ENCODE measurements at regions not wholly inside any gene's neighbourhood (a gene's known extent, or its start where the extent isn't known, plus 50 kb on each side); places are given as distances from the start of the nearest gene placed in this dataset.
A peak's percentile ranks its signal among the peaks of the same experiment; 100 is the strongest.

DNA sequence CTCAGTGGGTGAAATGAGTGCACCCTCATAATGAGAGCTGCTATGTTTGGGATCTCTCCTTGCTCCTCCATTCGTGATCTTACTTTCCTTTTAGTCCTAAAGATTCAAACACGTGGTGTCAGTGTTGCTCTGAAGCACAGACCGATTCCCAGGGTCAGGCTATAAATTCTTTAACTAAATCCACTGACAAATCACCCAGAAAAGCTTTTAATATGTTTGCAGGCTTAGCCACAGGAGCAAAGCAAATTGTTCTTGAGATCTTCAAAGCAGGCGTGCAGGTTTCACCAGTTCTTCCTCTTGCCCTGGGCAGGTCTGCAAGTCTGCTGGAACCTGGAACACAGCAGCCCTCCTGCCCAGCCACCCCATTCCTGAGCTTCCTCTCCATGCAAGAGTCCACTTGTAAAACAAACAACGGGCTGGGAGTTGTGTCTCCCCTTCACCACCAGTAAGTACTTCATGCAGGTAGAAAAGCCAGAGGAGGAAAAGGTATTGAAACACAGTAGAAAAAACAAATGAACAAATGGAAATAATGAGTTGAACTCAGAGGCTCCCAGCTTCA is 70.1 kb upstream of the ENPP6 start:
- no peaks in the 10 kb centered on the region for H3K79me2 ChIP-seq (ENCODE audit: control insufficient read depth, insufficient read depth, low read length)
- H3K9me3 Mint-ChIP-seq (ENCODE audit: insufficient read depth): no peaks in the 10 kb centered on the region
- 28% methylated on average over 4 of the region's 5 CpGs for WGBS (ENCODE audit: insufficient coverage)
- H3K4me3 ChIP-seq (ENCODE audit: control extremely low read depth in 1 of 5, extremely low read depth in 1 of 5, insufficient read depth in 1 of 5, low read depth in 2 of 5, low read length in 4 of 5): peak overlapping the region in 1 of 5 experiments; percentile 22
- no peaks in the 10 kb centered on the region for H3K27me3 Mint-ChIP-seq
- peak overlapping the region; percentile 41 for H2AFZ ChIP-seq (ENCODE audit: insufficient read depth, low read depth, low read length, poor library complexity, severe bottlenecking)
- DNase-seq (peak; percentile 30), ATAC-seq (ENCODE audit: low read depth) (no peak)
- H3K4me1 ChIP-seq (ENCODE audit: control insufficient read depth in 2 of 2, insufficient read depth in 2 of 2, low read length in 2 of 2): peaks cover 35 to 36% of the 10 kb centered on the region in 2 donors
- no peaks in the 10 kb centered on the region for H3K27me3 ChIP-seq (replicated peaks in 1 of 4; ENCODE audit: control extremely low read depth in 1 of 4, control insufficient read depth in 3 of 4, insufficient read depth in 4 of 4, low read length in 3 of 4)
- peak overlapping the region; percentile 53 for H3K4me2 ChIP-seq (replicated peaks; ENCODE audit: low read depth, low read length, poor library complexity, severe bottlenecking)
- intact Hi-C loops (cut with micrococcal nuclease): loop anchor here (5.0 kb wide), 1 partner anchor 130 kb away; no protein-coding TSS in a partner anchor
- no peaks in the 10 kb centered on the region for H3K36me3 ChIP-seq (replicated peaks in 1 of 2; ENCODE audit: control extremely low read depth in 1 of 2, control insufficient read depth in 1 of 2, extremely low read depth in 1 of 2, insufficient read depth in 2 of 2, low read length in 1 of 2)
- peak overlapping the region; percentile 66 for H3K4me3 Mint-ChIP-seq
- peaks cover 46% of the 10 kb centered on the region for H3K4me1 Mint-ChIP-seq
- TF ChIP-seq, protein P1, sequence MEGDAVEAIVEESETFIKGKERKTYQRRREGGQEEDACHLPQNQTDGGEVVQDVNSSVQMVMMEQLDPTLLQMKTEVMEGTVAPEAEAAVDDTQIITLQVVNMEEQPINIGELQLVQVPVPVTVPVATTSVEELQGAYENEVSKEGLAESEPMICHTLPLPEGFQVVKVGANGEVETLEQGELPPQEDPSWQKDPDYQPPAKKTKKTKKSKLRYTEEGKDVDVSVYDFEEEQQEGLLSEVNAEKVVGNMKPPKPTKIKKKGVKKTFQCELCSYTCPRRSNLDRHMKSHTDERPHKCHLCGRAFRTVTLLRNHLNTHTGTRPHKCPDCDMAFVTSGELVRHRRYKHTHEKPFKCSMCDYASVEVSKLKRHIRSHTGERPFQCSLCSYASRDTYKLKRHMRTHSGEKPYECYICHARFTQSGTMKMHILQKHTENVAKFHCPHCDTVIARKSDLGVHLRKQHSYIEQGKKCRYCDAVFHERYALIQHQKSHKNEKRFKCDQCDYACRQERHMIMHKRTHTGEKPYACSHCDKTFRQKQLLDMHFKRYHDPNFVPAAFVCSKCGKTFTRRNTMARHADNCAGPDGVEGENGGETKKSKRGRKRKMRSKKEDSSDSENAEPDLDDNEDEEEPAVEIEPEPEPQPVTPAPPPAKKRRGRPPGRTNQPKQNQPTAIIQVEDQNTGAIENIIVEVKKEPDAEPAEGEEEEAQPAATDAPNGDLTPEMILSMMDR (IDR thresholded peaks at IDR 0.05): no peak
- TF ChIP-seq EZH2 (IDR thresholded peaks at IDR 0.05; ENCODE audit: borderline replicate concordance, insufficient read depth, low read depth, low read length, poor library complexity, severe bottlenecking): no peak
- ChIA-PET POLR2A (interaction anchor here (0.7 kb wide), 1 partner anchor 108 kb away, joined by 3 read pairs; no protein-coding TSS in a partner anchor), CTCF (interaction anchor here (0.7 to 2.3 kb wide), 15 partner anchors 10 to 252 kb away, joined by 3 to 7 read pairs (median 4); no protein-coding TSS in a partner anchor)
- H3K9me3 ChIP-seq (ENCODE audit: control extremely low read depth in 1 of 3, control insufficient read depth in 2 of 3, insufficient read depth in 1 of 3, low read length in 2 of 3): no peaks in the 10 kb centered on the region
- peak overlapping the region; percentile 71 for H3K27ac Mint-ChIP-seq
- H3K27ac ChIP-seq (ENCODE audit: low read length in 2 of 2): peak overlapping the region in 1 of 2 donors; percentile 20
- peak overlapping the region; percentile 33 for H3K9ac ChIP-seq (ENCODE audit: low read length)
- no peaks in the 10 kb centered on the region for H4K20me1 ChIP-seq (ENCODE audit: control insufficient read depth, insufficient read depth, low read length, poor library complexity, severe bottlenecking)

DNA sequence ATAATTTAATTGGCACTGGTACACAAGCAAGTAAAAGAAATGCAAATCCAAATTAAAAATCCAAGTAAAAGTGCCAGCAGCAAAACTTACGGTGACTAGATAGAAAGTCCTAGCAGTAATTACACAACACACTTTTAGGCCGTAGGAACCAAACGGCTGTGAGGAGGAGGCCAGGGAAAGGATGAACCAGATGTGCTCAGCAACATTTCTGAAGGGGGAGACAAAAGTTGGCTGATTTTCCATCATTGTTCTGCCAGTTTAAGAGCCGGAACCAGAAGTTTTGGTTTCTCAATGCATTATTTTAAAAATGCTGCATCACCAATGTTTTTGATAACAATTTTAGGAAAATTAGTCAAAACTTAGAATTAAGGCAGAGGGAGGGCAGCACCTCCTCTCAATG is 68.7 kb upstream of the ENPP6 start:
- intact Hi-C loops (cut with micrococcal nuclease): loop anchor here (5.0 kb wide), 1 partner anchor 131 kb away; no protein-coding TSS in a partner anchor
- Histone ChIP-seq H3K4me3 (ENCODE audit: control extremely low read depth in 1 of 5, extremely low read depth in 1 of 5, insufficient read depth in 1 of 5, low read depth in 2 of 5, low read length in 4 of 5) (no peak overlapping the region), H3K4me1 (ENCODE audit: control insufficient read depth in 2 of 2, insufficient read depth in 2 of 2, low read length in 2 of 2) (peaks cover 49 to 50% of the 10 kb centered on the region in 2 donors), H3K9ac (ENCODE audit: low read length) (no peak overlapping the region), H4K20me1 (ENCODE audit: control insufficient read depth, insufficient read depth, low read length, poor library complexity, severe bottlenecking) (no peaks in the 10 kb centered on the region), H3K27me3 (replicated peaks in 1 of 4; ENCODE audit: control extremely low read depth in 1 of 4, control insufficient read depth in 3 of 4, insufficient read depth in 4 of 4, low read length in 3 of 4) (no peaks in the 10 kb centered on the region), H3K36me3 (replicated peaks in 1 of 2; ENCODE audit: control extremely low read depth in 1 of 2, control insufficient read depth in 1 of 2, extremely low read depth in 1 of 2, insufficient read depth in 2 of 2, low read length in 1 of 2) (no peaks in the 10 kb centered on the region), H3K4me2 (replicated peaks; ENCODE audit: low read depth, low read length, poor library complexity, severe bottlenecking) (no peak overlapping the region), H2AFZ (ENCODE audit: insufficient read depth, low read depth, low read length, poor library complexity, severe bottlenecking) (no peak overlapping the region), H3K9me3 (ENCODE audit: control extremely low read depth in 1 of 3, control insufficient read depth in 2 of 3, insufficient read depth in 1 of 3, low read length in 2 of 3) (peaks cover 0 to under 1% (median 0%) of the 10 kb centered on the region in 3 donors), H3K27ac (ENCODE audit: low read length in 2 of 2) (no peak overlapping the region), H3K79me2 (ENCODE audit: control insufficient read depth, insufficient read depth, low read length) (no peaks in the 10 kb centered on the region)
- no peak overlapping the region for H3K4me3 Mint-ChIP-seq
- ATAC-seq (ENCODE audit: low read depth): no peak
- TF ChIP-seq EZH2 (IDR thresholded peaks at IDR 0.05; ENCODE audit: borderline replicate concordance, insufficient read depth, low read depth, low read length, poor library complexity, severe bottlenecking): no peak
- TF ChIP-seq, protein P1 (IDR thresholded peaks at IDR 0.05): no peak
- H3K4me1 Mint-ChIP-seq: peaks cover 60% of the 10 kb centered on the region
- WGBS (ENCODE audit: insufficient coverage): 100% methylated on average over 1 of the region's 4 CpGs
- DNase-seq: no peak
- CTCF ChIA-PET: no interaction called here
- no peaks in the 10 kb centered on the region for H3K9me3 Mint-ChIP-seq (ENCODE audit: insufficient read depth)
- H3K27me3 Mint-ChIP-seq: no peaks in the 10 kb centered on the region
- POLR2A ChIA-PET: no interaction called here
- no peak overlapping the region for H3K27ac Mint-ChIP-seq
